Hematopoietic multipotent progenitor cell treated with erythropoietin and hydrocortisone succinate and interleukin-3 and kit ligand, for 6 days (in vitro differentiated cells): ENCODE measurements at regions not wholly inside any gene's neighbourhood (a gene's known extent, or its start where the extent isn't known, plus 50 kb on each side); places are given as distances from the start of the nearest gene placed in this dataset.

Experiments used
- DNase-seq: peaks from one replicate; pipeline ENCODE4 v3.0.0-alpha.2; 2015

DNA sequence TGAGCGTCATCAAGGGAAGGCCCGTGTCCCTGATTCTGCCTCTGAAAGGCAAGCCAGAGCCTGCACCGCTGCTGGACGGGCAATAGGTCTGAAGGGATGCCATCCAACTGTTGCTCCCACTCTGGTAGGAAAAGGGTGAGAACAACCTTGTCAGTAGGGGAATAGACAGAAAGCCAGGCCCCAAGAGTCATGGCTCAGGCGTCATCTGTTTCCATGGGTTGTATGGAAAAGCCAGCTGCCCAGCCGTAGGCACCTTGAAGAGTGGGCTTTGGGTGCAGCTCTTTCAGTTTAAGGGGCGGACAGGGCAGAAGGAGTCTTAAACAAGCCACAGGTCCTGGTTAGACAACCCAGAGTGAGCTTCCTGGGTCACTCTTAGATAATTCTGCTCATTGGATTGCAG is 66.5 kb downstream of the RNF6 start:
- no peak for DNase-seq

DNA sequence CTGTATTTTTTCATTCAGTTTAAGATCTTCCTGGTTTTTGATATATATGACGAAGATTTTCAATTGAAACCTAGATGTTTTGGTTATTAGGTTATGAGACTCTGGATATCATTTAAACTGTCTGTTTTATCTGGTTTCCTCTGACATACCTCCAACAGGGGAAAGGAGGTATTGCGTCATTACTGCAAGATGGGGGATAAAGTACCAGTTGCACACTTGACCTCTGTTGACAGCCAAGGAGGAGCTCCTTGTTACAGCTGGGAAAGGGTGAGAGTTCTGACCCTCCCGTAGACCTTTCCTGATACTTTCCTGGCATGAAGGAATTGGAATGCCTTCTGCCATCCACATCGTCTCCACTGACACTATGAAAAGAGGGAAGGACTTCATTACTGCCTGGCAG is 82.0 kb upstream of the SHISA2 start:
- peak; percentile 24 for DNase-seq

- DNase-seq, result no peak
Observed at GRCh38 chr13:26133286-26133685, 81.5 kb upstream of the SHISA2 start.

DNA sequence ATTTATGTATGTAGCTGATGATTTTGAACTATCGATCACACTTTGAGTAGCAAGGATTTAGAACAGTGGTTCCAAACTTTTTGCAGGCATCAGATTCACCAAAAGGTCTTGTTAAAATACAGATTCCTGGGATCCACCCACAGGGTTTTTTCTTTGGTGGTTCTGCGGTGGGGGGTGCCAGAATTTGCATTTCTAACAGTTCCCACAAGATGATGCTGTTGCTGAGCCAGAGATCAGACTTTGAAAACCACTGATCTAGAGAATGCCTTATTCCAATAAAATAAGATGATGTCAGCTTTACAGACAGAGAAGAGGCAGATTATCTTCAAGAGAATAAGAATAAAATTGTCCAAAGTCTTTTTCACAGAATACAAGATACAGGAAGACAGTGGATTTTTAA is 80.9 kb upstream of the SHISA2 start:
- DNase-seq, result peak; percentile 13

DNA sequence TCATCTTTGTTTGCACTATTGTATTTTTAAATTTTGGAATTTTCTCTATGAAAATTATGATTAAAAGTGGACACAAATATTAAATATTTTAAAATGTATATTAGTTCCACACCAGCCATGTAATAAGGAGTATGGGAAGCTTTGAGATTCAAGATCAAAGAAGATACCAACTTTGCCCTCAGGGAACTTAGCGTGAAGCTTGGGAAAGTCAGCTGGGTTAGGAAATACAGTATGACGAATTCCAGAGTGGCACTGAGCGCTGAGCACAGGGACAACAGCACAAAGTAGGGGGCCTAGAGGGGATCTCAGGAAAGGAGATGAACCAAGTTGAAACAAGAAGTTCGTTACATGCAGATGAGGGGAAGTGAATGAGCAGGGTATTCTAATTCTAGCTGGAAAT is 76.9 kb upstream of the SHISA2 start:
- no peak for DNase-seq

- DNase-seq, result no peak
Observed at GRCh38 chr13:26117620-26118019, 65.8 kb upstream of the SHISA2 start.

GRCh38 chr13:26112843-26113242 is 61.0 kb upstream of the SHISA2 start:
- peak; percentile 5 for DNase-seq

GRCh38 chr13:26111797-26112196 is 60.0 kb upstream of the SHISA2 start:
- DNase-seq, result no peak
